SK-N-SH treated with all-trans-retinoic acid at 6 μM for 48 hours (cell line): ENCODE measurements at regions not wholly inside any gene's neighbourhood (a gene's known extent, or its start where the extent isn't known, plus 50 kb on each side); places are given as distances from the start of the nearest gene placed in this dataset.

Source experiments
- ARNTL ChIP-seq: fragments of 450-650 bp; formaldehyde crosslinking; IDR thresholded peaks from 2 replicates; pipeline ENCODE4 v1.5.0; 2020; ENCODE audit warnings: low read depth, mild to moderate bottlenecking, moderate library complexity, borderline replicate concordance
- CREB5 ChIP-seq: fragments of 250-450 bp; sonication (Bioruptor Pico); IDR thresholded peaks from 2 replicates; pipeline ENCODE4 v1.5.1; 2020; ENCODE audit warnings: low read depth, mild to moderate bottlenecking, moderate library complexity
- CSRNP3 ChIP-seq: fragments of 250-450 bp; sonication (Bioruptor Pico); IDR thresholded peaks from 2 replicates; pipeline ENCODE4 v1.5.1; 2021; ENCODE audit warnings: mild to moderate bottlenecking, moderate library complexity
- ISL1 ChIP-seq: fragments of 250-450 bp; sonication (Bioruptor Pico); IDR thresholded peaks from 2 replicates; pipeline ENCODE4 v2.1.2; 2022; ENCODE audit warnings: mild to moderate bottlenecking, moderate library complexity
- ZFP3 ChIP-seq: fragments of 250-450 bp; sonication (Bioruptor Pico); IDR thresholded peaks from 2 replicates; pipeline ENCODE4 v1.5.0; 2020; ENCODE audit warnings: mild to moderate bottlenecking, moderate library complexity
- ZNF8 ChIP-seq: fragments of 450-650 bp; formaldehyde crosslinking; IDR thresholded peaks from 2 replicates; pipeline ENCODE4 v1.5.0; 2020; ENCODE audit warnings: mild to moderate bottlenecking, moderate library complexity
- TF ChIP-seq, protein P1 (sequence below): fragments of 250-450 bp; sonication (Bioruptor Pico); IDR thresholded peaks from 2 replicates; pipeline ENCODE4 v1.8.0; 2020; ENCODE audit warnings: mild to moderate bottlenecking, moderate library complexity, borderline replicate concordance

GRCh38 chr9:20054734-20055133 lies 265.9 kb upstream of the SLC24A2 start:
- TF ChIP-seq ZFP3 (no peak), CSRNP3 (no peak), ISL1 (CRISPR knock-in tag) (no peak), ARNTL (no peak), CREB5 (CRISPR knock-in tag) (no peak), ZNF8 (CRISPR knock-in tag) (no peak)
- TF ChIP-seq, protein P1, sequence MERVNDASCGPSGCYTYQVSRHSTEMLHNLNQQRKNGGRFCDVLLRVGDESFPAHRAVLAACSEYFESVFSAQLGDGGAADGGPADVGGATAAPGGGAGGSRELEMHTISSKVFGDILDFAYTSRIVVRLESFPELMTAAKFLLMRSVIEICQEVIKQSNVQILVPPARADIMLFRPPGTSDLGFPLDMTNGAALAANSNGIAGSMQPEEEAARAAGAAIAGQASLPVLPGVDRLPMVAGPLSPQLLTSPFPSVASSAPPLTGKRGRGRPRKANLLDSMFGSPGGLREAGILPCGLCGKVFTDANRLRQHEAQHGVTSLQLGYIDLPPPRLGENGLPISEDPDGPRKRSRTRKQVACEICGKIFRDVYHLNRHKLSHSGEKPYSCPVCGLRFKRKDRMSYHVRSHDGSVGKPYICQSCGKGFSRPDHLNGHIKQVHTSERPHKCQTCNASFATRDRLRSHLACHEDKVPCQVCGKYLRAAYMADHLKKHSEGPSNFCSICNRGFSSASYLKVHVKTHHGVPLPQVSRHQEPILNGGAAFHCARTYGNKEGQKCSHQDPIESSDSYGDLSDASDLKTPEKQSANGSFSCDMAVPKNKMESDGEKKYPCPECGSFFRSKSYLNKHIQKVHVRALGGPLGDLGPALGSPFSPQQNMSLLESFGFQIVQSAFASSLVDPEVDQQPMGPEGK (CRISPR knock-in tag): no peak
